Coronary artery (tissue), 2 donors: ENCODE measurements at regions not wholly inside any gene's neighbourhood (a gene's known extent, or its start where the extent isn't known, plus 50 kb on each side); places are given as distances from the start of the nearest gene placed in this dataset.
A peak's percentile ranks its signal among the peaks of the same experiment; 100 is the strongest.

Experiments
- DNase-seq: peaks from one replicate; pipeline ENCODE4 v3.0.0-alpha.2; 2017; ENCODE audit warnings: low spot score
- H3K27ac ChIP-seq, 2 donors: fragments of 200-600 bp; sonication (generic); one replicate each; pipeline ENCODE4 v1.5.1; 2016 to 2019
- H3K4me3 ChIP-seq: fragments of 200-600 bp; sonication (generic); 2 replicates; pipeline ENCODE4 v1.5.1; 2016; ENCODE audit warnings: mild to moderate bottlenecking, moderate library complexity
- CTCF ChIP-seq: fragments of 200-600 bp; sonication (generic); IDR thresholded peaks from one replicate; pipeline ENCODE4 v1.5.1; 2019; ENCODE audit warnings: antibody characterized with exemption

GRCh38 chr6:129767776-129768485, 58.0 kb upstream of the ARHGAP18 start:
- no peak overlapping the region for H3K27ac ChIP-seq
- peak overlapping the region; percentile 71 for H3K4me3 ChIP-seq
- no peak for TF ChIP-seq CTCF
- no peak for DNase-seq

- H3K4me3 ChIP-seq, result peak overlapping the region; percentile 71
- DNase-seq, result no peak
- H3K27ac ChIP-seq, result no peak overlapping the region
- TF ChIP-seq CTCF, result no peak
Measured at GRCh38 chr6:129766959-129767728, 57.2 kb upstream of the ARHGAP18 start.

GRCh38 chr6:129764761-129765407, 54.9 kb upstream of the ARHGAP18 start:
- DNase-seq, result no peak
- no peak for TF ChIP-seq CTCF
- Histone ChIP-seq H3K27ac (no peak overlapping the region), H3K4me3 (no peak overlapping the region)

GRCh38 chr6:129759796-129760605, 50.0 kb upstream of the ARHGAP18 start:
- no peak overlapping the region for H3K27ac ChIP-seq
- no peak overlapping the region for H3K4me3 ChIP-seq
- no peak for TF ChIP-seq CTCF
- no peak for DNase-seq
